SK-N-SH treated with all-trans-retinoic acid at 6 μM for 48 hours (cell line): ENCODE measurements at regions not wholly inside any gene's neighbourhood (a gene's known extent, or its start where the extent isn't known, plus 50 kb on each side); places are given as distances from the start of the nearest gene placed in this dataset.
"Not testable (repeated sequence)": the region's sequence is repeated elsewhere in the genome, so short reads cannot be mapped to it uniquely, and the experiment has no call there.

Experiments used
- RARB ChIP-seq: fragments of 250-450 bp; sonication (Bioruptor Pico); IDR thresholded peaks from 2 replicates; pipeline ENCODE4 v1.8.0; 2021; ENCODE audit warnings: mild to moderate bottlenecking, moderate library complexity
- ZNF70 ChIP-seq: fragments of 450-650 bp; formaldehyde crosslinking; IDR thresholded peaks from 2 replicates; pipeline ENCODE4 v1.5.0; 2020; ENCODE audit warnings: mild to moderate bottlenecking, moderate library complexity
- TF ChIP-seq, protein P1 (sequence below): fragments of 250-450 bp; sonication (Bioruptor Pico); IDR thresholded peaks from 2 replicates; pipeline ENCODE4 v1.5.0; 2020; ENCODE audit warnings: mild to moderate bottlenecking, moderate library complexity
- TF ChIP-seq, protein P2 (sequence below): fragments of 250-450 bp; sonication (Bioruptor Pico); IDR thresholded peaks from 2 replicates; pipeline ENCODE4 v1.5.1; 2021; ENCODE audit warnings: mild to moderate bottlenecking, moderate library complexity

DNA sequence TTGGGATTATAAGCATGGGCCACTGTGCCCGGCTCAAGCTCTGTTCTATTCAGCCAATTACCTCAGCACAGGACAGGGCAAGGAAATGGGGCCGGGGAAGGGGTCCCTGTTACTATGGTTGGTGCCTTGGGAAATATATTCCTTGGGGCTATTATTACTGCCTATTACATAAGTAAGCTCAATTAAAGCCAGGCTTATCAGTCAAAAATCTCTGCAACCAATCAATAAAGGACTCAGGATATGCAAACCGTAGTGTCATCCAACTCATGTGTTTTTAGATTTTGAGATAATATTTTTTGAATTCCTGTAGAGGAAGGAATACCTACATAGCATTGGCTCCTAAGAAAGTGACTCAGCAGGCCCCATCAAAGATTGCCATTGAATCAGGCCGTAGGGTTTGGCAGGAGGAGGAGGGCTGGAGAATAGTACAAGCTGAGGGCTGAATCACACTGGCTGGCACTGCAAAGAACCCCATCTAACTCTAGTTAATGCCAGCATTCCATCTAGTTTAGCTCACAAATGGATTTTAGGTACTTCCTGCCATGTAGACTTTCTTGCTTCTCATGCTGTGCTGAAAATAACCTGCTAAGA lies 50.5 kb upstream of the LANCL3 start:
- not testable (repeated sequence) for TF ChIP-seq RARB, ZNF70 (CRISPR knock-in tag)
- TF ChIP-seq, protein P1, sequence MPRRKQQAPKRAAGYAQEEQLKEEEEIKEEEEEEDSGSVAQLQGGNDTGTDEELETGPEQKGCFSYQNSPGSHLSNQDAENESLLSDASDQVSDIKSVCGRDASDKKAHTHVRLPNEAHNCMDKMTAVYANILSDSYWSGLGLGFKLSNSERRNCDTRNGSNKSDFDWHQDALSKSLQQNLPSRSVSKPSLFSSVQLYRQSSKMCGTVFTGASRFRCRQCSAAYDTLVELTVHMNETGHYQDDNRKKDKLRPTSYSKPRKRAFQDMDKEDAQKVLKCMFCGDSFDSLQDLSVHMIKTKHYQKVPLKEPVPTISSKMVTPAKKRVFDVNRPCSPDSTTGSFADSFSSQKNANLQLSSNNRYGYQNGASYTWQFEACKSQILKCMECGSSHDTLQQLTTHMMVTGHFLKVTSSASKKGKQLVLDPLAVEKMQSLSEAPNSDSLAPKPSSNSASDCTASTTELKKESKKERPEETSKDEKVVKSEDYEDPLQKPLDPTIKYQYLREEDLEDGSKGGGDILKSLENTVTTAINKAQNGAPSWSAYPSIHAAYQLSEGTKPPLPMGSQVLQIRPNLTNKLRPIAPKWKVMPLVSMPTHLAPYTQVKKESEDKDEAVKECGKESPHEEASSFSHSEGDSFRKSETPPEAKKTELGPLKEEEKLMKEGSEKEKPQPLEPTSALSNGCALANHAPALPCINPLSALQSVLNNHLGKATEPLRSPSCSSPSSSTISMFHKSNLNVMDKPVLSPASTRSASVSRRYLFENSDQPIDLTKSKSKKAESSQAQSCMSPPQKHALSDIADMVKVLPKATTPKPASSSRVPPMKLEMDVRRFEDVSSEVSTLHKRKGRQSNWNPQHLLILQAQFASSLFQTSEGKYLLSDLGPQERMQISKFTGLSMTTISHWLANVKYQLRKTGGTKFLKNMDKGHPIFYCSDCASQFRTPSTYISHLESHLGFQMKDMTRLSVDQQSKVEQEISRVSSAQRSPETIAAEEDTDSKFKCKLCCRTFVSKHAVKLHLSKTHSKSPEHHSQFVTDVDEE (CRISPR knock-in tag), result not testable (repeated sequence)
- TF ChIP-seq, protein P2, sequence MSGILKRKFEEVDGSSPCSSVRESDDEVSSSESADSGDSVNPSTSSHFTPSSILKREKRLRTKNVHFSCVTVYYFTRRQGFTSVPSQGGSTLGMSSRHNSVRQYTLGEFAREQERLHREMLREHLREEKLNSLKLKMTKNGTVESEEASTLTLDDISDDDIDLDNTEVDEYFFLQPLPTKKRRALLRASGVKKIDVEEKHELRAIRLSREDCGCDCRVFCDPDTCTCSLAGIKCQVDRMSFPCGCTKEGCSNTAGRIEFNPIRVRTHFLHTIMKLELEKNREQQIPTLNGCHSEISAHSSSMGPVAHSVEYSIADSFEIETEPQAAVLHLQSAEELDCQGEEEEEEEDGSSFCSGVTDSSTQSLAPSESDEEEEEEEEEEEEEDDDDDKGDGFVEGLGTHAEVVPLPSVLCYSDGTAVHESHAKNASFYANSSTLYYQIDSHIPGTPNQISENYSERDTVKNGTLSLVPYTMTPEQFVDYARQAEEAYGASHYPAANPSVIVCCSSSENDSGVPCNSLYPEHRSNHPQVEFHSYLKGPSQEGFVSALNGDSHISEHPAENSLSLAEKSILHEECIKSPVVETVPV (CRISPR knock-in tag), result not testable (repeated sequence)
